ENCODE measurements at regions not wholly inside any gene's neighbourhood (a gene's known extent, or its start where the extent isn't known, plus 50 kb on each side); places are given as distances from the start of the nearest gene placed in this dataset.

DNA sequence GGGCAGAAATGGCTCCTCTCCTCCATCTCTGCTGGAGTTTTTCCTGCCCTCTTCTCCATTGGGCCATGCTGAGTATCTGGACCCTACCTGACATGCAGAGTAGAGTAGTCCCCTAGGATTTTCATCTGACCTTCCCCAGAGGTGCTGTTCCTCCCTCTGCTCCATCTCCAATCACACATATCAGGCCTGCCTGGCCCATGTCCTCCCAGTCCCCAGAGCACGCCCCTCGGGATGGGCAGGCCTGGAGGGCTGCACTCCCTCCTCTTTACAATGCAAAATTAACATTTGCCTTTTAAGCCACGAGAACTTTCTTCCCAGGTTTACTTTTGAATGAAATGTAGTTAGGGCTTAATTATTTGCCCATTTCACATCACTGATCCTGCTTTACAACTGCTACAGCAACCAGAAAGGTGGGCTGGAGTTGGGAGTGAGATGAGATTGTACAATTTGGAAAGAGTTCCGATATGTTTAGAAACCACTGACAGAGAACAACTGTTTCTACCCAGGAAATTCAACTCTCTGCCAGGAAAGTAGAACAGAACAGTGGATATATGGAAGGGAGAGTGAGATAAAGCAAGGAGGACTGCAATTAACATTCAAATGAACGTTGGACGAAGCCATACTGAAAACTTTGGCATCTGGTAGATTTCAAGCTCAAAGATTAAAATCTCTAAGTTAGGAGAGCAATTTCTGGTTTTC lies 184.0 kb upstream of the HABP2 start (continued):
- TF ChIP-seq, protein P1, sequence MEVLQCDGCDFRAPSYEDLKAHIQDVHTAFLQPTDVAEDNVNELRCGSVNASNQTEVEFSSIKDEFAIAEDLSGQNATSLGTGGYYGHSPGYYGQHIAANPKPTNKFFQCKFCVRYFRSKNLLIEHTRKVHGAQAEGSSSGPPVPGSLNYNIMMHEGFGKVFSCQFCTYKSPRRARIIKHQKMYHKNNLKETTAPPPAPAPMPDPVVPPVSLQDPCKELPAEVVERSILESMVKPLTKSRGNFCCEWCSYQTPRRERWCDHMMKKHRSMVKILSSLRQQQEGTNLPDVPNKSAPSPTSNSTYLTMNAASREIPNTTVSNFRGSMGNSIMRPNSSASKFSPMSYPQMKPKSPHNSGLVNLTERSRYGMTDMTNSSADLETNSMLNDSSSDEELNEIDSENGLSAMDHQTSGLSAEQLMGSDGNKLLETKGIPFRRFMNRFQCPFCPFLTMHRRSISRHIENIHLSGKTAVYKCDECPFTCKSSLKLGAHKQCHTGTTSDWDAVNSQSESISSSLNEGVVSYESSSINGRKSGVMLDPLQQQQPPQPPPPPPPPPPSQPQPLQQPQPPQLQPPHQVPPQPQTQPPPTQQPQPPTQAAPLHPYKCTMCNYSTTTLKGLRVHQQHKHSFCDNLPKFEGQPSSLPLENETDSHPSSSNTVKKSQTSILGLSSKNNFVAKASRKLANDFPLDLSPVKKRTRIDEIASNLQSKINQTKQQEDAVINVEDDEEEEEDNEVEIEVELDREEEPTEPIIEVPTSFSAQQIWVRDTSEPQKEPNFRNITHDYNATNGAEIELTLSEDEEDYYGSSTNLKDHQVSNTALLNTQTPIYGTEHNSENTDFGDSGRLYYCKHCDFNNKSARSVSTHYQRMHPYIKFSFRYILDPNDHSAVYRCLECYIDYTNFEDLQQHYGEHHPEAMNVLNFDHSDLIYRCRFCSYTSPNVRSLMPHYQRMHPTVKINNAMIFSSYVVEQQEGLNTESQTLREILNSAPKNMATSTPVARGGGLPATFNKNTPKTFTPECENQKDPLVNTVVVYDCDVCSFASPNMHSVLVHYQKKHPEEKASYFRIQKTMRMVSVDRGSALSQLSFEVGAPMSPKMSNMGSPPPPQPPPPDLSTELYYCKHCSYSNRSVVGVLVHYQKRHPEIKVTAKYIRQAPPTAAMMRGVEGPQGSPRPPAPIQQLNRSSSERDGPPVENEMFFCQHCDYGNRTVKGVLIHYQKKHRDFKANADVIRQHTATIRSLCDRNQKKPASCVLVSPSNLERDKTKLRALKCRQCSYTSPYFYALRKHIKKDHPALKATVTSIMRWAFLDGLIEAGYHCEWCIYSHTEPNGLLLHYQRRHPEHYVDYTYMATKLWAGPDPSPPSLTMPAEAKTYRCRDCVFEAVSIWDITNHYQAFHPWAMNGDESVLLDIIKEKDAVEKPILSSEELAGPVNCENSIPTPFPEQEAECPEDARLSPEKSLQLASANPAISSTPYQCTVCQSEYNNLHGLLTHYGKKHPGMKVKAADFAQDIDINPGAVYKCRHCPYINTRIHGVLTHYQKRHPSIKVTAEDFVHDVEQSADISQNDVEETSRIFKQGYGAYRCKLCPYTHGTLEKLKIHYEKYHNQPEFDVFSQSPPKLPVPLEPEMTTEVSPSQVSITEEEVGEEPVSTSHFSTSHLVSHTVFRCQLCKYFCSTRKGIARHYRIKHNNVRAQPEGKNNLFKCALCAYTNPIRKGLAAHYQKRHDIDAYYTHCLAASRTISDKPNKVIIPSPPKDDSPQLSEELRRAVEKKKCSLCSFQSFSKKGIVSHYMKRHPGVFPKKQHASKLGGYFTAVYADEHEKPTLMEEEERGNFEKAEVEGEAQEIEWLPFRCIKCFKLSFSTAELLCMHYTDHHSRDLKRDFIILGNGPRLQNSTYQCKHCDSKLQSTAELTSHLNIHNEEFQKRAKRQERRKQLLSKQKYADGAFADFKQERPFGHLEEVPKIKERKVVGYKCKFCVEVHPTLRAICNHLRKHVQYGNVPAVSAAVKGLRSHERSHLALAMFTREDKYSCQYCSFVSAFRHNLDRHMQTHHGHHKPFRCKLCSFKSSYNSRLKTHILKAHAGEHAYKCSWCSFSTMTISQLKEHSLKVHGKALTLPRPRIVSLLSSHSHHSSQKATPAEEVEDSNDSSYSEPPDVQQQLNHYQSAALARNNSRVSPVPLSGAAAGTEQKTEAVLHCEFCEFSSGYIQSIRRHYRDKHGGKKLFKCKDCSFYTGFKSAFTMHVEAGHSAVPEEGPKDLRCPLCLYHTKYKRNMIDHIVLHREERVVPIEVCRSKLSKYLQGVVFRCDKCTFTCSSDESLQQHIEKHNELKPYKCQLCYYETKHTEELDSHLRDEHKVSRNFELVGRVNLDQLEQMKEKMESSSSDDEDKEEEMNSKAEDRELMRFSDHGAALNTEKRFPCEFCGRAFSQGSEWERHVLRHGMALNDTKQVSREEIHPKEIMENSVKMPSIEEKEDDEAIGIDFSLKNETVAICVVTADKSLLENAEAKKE (CRISPR knock-in tag; IDR thresholded peaks at IDR 0.05), result no peak

DNA sequence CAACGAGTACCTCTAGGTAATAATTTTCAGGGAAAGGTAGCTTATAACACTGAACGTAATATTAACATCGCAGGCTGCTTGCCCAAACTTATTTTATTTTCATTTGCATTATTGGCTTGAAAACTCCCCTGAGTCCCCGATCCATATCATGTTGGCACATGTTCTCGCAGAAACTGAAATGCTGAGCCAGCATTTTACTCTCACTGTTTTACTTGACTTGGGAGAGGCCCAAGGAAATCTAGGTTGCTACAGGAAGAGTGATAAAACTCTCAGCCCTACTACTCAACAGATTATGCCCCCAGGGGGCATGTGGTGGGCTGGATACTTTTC lies 183.5 kb upstream of the HABP2 start:
- Histone ChIP-seq H3K27me3 (ENCODE audit: insufficient read depth) (no peaks in the 10 kb centered on the region), H3K36me3 (ENCODE audit: insufficient read depth) (no peaks in the 10 kb centered on the region), H3K9me2 (ENCODE audit: insufficient read depth) (0 out of 2 replicates have a peak, but pooled peaks cover 9% of the 10 kb centered on the region), H4K20me1 (replicated peaks; ENCODE audit: insufficient read depth) (no peaks in the 10 kb centered on the region), H3K4me3 (no peak overlapping the region), H3K79me2 (replicated peaks; ENCODE audit: insufficient read depth) (no peaks in the 10 kb centered on the region), H3K27ac (ENCODE audit: low read depth) (no peak overlapping the region), H2AFZ (no peak overlapping the region), H3K4me1 (ENCODE audit: insufficient read depth) (no peaks in the 10 kb centered on the region), H3F3A (replicated peaks; ENCODE audit: low read depth) (no peaks in the 10 kb centered on the region), H3K4me2 (no peak overlapping the region)
- Mint-ChIP-seq H3K27ac (no peak overlapping the region), H3K9me3 (peaks cover 8% of the 10 kb centered on the region; the same call in 2 of the 3 replicates), H3K4me1 (0 out of 3 replicates have a peak, but pooled peaks cover 5% of the 10 kb centered on the region), H3K4me3 (no peak overlapping the region), H3K27me3 (ENCODE audit: insufficient read depth, low read depth, poor library complexity) (no peaks in the 10 kb centered on the region), H3K36me3 (ENCODE audit: low read depth) (no peaks in the 10 kb centered on the region)
- ATAC-seq (no peak), DNase-seq (ENCODE audit: low spot score) (no peak)
- TF ChIP-seq, protein P2, sequence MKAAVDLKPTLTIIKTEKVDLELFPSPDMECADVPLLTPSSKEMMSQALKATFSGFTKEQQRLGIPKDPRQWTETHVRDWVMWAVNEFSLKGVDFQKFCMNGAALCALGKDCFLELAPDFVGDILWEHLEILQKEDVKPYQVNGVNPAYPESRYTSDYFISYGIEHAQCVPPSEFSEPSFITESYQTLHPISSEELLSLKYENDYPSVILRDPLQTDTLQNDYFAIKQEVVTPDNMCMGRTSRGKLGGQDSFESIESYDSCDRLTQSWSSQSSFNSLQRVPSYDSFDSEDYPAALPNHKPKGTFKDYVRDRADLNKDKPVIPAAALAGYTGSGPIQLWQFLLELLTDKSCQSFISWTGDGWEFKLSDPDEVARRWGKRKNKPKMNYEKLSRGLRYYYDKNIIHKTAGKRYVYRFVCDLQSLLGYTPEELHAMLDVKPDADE (IDR thresholded peaks at IDR 0.05), result no peak
- no peak for TF ChIP-seq EZH2phosphoT487 (IDR thresholded peaks at IDR 0.05; ENCODE audit: unreplicated experiment)
- no peak for TF ChIP-seq JUNB (IDR thresholded peaks at IDR 0.05; ENCODE audit: unreplicated experiment)
- no peak for TF ChIP-seq NANOG (IDR thresholded peaks at IDR 0.05; ENCODE audit: borderline replicate concordance)
- no peak for TF ChIP-seq POLR2AphosphoS5 (IDR thresholded peaks at IDR 0.05; ENCODE audit: low read depth)
- TF ChIP-seq ZNF114 (CRISPR knock-in tag; IDR thresholded peaks at IDR 0.05), result no peak
- TF ChIP-seq, protein P3, sequence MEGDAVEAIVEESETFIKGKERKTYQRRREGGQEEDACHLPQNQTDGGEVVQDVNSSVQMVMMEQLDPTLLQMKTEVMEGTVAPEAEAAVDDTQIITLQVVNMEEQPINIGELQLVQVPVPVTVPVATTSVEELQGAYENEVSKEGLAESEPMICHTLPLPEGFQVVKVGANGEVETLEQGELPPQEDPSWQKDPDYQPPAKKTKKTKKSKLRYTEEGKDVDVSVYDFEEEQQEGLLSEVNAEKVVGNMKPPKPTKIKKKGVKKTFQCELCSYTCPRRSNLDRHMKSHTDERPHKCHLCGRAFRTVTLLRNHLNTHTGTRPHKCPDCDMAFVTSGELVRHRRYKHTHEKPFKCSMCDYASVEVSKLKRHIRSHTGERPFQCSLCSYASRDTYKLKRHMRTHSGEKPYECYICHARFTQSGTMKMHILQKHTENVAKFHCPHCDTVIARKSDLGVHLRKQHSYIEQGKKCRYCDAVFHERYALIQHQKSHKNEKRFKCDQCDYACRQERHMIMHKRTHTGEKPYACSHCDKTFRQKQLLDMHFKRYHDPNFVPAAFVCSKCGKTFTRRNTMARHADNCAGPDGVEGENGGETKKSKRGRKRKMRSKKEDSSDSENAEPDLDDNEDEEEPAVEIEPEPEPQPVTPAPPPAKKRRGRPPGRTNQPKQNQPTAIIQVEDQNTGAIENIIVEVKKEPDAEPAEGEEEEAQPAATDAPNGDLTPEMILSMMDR (conservative IDR thresholded peaks at IDR 0.05; ENCODE audit: low read depth in 2 of 2), result no peak
- TF ChIP-seq, protein P4, sequence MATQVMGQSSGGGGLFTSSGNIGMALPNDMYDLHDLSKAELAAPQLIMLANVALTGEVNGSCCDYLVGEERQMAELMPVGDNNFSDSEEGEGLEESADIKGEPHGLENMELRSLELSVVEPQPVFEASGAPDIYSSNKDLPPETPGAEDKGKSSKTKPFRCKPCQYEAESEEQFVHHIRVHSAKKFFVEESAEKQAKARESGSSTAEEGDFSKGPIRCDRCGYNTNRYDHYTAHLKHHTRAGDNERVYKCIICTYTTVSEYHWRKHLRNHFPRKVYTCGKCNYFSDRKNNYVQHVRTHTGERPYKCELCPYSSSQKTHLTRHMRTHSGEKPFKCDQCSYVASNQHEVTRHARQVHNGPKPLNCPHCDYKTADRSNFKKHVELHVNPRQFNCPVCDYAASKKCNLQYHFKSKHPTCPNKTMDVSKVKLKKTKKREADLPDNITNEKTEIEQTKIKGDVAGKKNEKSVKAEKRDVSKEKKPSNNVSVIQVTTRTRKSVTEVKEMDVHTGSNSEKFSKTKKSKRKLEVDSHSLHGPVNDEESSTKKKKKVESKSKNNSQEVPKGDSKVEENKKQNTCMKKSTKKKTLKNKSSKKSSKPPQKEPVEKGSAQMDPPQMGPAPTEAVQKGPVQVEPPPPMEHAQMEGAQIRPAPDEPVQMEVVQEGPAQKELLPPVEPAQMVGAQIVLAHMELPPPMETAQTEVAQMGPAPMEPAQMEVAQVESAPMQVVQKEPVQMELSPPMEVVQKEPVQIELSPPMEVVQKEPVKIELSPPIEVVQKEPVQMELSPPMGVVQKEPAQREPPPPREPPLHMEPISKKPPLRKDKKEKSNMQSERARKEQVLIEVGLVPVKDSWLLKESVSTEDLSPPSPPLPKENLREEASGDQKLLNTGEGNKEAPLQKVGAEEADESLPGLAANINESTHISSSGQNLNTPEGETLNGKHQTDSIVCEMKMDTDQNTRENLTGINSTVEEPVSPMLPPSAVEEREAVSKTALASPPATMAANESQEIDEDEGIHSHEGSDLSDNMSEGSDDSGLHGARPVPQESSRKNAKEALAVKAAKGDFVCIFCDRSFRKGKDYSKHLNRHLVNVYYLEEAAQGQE (IDR thresholded peaks at IDR 0.05; ENCODE audit: unreplicated experiment), result no peak
